Stimulated activated effector memory CD8-positive, alpha-beta T cell treated with anti-CD3 and anti-CD28 coated beads, Interleukin-12 subunit alpha, Interleukin-12 subunit beta, amount 100 ng/mL, for 72 hours (primary cell): ENCODE measurements at regions not wholly inside any gene's neighbourhood (a gene's known extent, or its start where the extent isn't known, plus 50 kb on each side); places are given as distances from the start of the nearest gene placed in this dataset.

ENCODE experiments used
- ATAC-seq: fragments of 150-1000 bp; cut with Tn5 transposase; 2 replicates; pipeline ENCODE4 v1.10.0; 2021
- DNase-seq, 2 donors: peaks; one replicate each; pipeline ENCODE4 v3.0.0; 2021 to 2022; ENCODE audit warnings: low spot score in 2 of 2
- H3K27ac Mint-ChIP-seq: one replicate; pipeline ENCODE4 v1.8.0; 2022; ENCODE audit warnings: mild to moderate bottlenecking, mixed read lengths
- H3K36me3 Mint-ChIP-seq: one replicate; pipeline ENCODE4 v1.8.0; 2022; ENCODE audit warnings: mild to moderate bottlenecking, mixed read lengths
- H3K4me1 Mint-ChIP-seq: one replicate; pipeline ENCODE4 v1.8.0; 2022; ENCODE audit warnings: mixed read lengths
- H3K4me3 Mint-ChIP-seq: one replicate; pipeline ENCODE4 v1.8.0; 2022; ENCODE audit warnings: mild to moderate bottlenecking, mixed read lengths
- H3K9me3 Mint-ChIP-seq: one replicate; pipeline ENCODE4 v1.8.0; 2022; ENCODE audit warnings: mixed read lengths

DNA sequence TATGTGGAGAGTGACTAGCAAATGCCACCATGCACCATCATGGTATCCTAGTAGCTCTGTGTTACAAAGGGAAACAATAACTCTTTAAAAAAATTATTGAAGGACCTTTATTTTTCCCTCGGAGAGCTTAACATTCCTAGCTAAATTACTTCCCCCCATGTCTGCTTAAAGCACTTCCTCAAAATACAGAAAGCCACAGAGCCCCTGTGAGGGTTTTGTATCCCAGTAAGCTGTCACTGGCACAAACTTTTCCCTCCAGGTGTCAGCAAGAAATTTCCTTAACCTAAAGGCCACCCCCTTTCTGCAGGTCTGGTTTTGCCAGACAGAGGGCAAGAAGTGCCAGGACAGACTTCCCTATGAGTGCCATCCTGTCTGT, 340.0 kb upstream of the PRDM1 start:
- DNase-seq (no peak), ATAC-seq (no peak)
- Mint-ChIP-seq H3K9me3 (no peaks in the 10 kb centered on the region), H3K27ac (no peak overlapping the region), H3K4me3 (no peak overlapping the region), H3K36me3 (no peaks in the 10 kb centered on the region), H3K4me1 (peaks cover 22% of the 10 kb centered on the region)

DNA sequence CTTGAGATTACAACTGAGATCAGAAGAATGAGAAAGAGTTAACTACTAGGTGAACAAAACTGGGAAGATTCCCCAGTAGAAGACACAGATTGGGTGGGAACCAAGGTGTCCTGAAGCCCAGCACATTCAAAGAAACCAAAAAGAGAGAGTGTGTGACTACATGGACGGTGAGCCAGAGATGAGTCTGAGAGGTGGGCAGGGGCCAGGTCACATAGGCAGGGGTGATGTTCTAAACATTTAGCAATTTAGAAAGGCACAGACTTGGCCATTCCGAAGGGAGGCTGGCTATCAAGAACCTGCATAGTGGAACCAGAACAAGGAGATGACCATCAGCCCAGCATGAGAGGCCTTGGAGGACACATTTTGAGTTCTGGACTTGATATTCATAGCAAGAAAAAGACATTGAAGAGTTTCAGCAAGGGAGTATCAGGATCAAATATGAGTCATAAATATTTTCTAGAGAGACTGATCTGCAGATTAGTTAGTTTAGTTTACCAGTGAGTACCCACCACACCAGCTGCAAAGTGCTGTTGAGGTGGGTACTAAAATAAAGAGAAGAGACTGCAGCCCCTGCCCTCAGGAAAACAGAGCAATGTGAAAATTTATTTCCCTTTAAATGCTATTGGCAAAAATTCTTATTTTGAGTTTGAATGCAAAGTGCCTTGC, 340.5 kb upstream of the PRDM1 start:
- H3K9me3 Mint-ChIP-seq, result no peaks in the 10 kb centered on the region
- DNase-seq (peak in 1 of 2 donors; percentile 58), ATAC-seq (peak; percentile 73)
- no peaks in the 10 kb centered on the region for H3K36me3 Mint-ChIP-seq
- peaks cover 22% of the 10 kb centered on the region for H3K4me1 Mint-ChIP-seq
- H3K27ac Mint-ChIP-seq, result no peak overlapping the region
- peak overlapping the region; percentile 0 for H3K4me3 Mint-ChIP-seq

DNA sequence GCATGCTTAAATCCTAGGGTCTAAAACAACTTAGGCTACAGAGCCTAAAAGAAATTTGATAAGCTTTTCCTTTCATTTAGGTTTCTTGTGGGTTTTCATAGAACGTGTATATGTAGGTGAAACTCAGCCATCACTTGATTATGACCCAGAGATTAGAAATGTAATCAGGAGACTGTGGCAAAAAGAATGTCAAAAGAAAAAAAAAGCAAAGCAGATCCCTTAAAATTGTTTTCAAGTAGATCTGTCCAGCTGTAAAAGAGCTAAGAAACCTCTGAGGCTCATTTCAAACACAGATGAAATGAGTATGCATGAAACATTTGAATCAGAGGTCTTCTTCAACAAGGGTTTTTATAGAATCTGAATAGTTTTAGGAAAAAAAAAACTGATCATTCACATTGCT, 341.3 kb upstream of the PRDM1 start:
- peaks cover 22% of the 10 kb centered on the region for H3K4me1 Mint-ChIP-seq
- H3K4me3 Mint-ChIP-seq, result peak overlapping the region; percentile 0
- peak; percentile 66 for ATAC-seq
- DNase-seq, result no peak
- no peaks in the 10 kb centered on the region for H3K36me3 Mint-ChIP-seq
- no peak overlapping the region for H3K27ac Mint-ChIP-seq
- H3K9me3 Mint-ChIP-seq, result no peaks in the 10 kb centered on the region

DNA sequence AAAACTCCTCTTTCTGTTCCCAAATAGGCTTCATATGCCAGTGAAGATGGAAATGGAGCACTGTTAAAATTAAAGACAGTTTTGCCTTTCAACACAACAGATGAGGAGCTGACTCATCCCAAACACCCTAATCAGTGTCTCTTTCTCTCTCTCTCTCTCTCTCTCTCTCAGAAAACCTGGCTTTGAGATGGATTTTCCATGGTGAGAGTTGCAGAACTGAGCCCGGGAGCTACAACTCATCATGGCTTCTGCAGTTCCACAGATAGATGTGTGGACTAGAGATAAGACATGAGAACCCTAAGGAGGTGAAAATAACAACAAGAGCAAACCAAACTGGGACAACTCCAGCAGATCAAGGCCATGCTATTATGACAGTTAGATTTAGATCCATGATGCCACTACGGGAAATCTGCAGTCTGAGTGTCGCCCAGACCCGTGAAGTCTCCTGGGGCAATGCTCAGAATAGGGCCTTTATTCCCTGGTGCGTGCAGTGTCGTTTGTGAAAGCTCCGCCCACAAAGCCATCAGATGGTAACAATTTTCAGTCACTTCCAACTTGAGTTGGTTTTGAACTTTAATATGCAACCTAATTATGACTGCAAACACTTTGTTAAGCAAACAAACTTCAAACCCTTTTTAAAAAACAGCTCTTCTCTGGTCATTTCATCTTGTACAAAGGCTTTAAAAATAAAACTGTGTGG, 338.2 kb upstream of the PREP start:
- H3K9me3 Mint-ChIP-seq, result no peaks in the 10 kb centered on the region
- H3K27ac Mint-ChIP-seq, result no peak overlapping the region
- peaks cover 24% of the 10 kb centered on the region for H3K4me1 Mint-ChIP-seq
- no peak overlapping the region for H3K4me3 Mint-ChIP-seq
- no peak for ATAC-seq
- no peaks in the 10 kb centered on the region for H3K36me3 Mint-ChIP-seq
- no peak for DNase-seq

DNA sequence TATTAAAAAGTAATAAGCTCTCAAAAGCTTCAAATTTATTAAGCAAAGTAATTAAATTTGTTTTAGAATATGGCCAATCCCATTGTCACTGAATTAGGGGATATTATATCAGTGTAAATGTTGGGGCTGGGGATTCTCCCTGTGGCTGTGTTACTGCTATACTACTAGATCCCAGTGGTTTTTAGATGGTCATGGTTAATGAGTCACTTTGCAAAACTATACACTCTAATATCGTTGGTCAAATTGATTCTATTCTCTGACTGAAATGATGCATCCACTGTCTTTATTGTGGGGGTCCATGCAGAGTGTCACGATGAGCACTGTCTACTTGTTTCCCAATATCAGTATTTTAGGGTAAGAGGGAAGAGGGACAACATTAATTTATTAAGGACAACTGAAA, 336.9 kb upstream of the PREP start:
- peak; percentile 55 for ATAC-seq
- Mint-ChIP-seq H3K36me3 (no peaks in the 10 kb centered on the region), H3K4me3 (no peak overlapping the region), H3K9me3 (no peaks in the 10 kb centered on the region), H3K4me1 (peaks cover 15% of the 10 kb centered on the region), H3K27ac (no peak overlapping the region)
- DNase-seq, result no peak

DNA sequence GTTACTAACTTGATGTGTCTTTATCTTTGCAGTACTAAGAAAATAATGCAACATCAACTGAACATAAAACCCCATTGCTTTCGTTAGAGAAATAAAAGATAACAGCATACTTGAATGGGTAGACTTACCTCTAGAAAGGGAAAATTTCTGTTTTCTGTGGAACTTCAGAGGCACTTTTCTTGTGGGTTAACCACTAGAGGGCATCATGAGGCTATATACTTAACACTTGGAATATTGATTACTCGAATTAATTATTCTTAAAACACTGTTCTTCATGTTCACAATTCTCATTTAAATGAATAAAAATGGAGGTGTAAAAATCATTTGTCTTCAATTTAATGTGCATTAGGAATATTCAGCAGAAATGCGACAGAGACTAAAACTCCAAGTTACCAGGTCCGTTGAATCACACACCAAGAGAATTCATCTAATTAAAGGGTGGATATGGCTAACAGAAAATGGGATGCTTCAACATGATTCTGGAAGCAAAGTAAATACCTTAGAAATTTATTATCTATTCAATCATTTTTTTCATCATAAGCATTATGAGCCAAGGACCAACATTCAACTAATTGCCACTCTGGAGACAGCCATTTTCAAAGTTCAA, 330.8 kb upstream of the PREP start:
- no peak for ATAC-seq
- no peak overlapping the region for H3K27ac Mint-ChIP-seq
- H3K9me3 Mint-ChIP-seq, result no peaks in the 10 kb centered on the region
- no peaks in the 10 kb centered on the region for H3K36me3 Mint-ChIP-seq
- DNase-seq, result no peak
- no peak overlapping the region for H3K4me3 Mint-ChIP-seq
- H3K4me1 Mint-ChIP-seq, result peaks cover 17% of the 10 kb centered on the region

DNA sequence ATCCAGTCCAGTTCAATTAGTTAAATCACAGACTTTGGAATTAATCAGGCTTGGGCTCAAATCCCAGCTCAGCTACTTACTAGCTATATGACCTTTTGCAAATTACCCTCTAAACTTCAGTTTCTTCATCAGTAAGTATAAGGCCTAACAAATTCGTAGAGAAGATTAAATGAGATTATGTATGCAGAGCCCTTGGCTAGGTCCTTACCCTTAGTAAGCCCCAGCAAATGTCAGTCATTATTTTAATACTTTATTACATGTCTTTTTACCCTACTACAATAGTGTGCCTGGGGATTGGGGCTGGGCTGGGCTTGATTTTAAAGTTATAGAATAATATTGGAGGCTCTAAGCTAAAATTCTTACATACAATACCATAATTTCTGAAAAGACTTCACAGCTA, 326.1 kb upstream of the PREP start:
- Mint-ChIP-seq H3K4me3 (no peak overlapping the region), H3K4me1 (peaks cover 12% of the 10 kb centered on the region), H3K9me3 (no peaks in the 10 kb centered on the region), H3K36me3 (no peaks in the 10 kb centered on the region), H3K27ac (no peak overlapping the region)
- DNase-seq, result no peak
- ATAC-seq, result no peak

DNA sequence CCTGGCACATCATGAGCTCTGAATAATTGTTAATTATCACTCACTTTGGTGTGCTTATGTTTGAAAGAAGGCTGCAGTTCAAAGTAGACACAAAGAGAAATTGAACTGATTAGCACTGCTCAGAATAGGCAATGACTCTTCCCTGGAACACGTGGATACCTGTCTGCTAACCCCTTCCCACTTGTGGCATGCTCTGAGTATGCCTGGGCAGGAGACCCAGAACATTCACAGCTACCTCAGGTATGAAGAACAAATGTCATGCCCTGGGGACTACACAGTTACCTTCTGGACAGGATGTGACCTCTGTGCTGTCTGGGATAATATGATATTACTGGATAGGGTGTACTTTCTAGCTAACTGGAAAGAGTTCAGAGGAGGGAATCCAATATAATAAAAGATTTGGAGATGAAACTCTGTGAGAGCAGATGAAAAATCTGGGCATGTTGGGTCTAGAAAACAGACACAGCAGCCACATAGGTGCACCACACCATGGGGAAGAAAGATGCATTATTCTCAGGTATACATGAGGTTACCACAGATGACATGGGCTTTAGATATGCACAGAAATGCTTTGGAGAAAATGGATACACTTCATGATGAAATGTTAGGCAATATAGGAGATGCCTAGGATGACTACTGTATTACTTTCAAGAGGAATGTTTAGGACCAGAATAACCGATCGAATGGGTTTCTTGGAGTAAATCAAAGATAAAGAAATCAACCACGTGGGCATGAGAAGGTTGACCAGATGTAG, 324.2 kb upstream of the PREP start:
- DNase-seq (no peak), ATAC-seq (no peak)
- Mint-ChIP-seq H3K9me3 (no peaks in the 10 kb centered on the region), H3K27ac (no peak overlapping the region), H3K36me3 (no peaks in the 10 kb centered on the region), H3K4me3 (no peak overlapping the region), H3K4me1 (peaks cover 12% of the 10 kb centered on the region)

DNA sequence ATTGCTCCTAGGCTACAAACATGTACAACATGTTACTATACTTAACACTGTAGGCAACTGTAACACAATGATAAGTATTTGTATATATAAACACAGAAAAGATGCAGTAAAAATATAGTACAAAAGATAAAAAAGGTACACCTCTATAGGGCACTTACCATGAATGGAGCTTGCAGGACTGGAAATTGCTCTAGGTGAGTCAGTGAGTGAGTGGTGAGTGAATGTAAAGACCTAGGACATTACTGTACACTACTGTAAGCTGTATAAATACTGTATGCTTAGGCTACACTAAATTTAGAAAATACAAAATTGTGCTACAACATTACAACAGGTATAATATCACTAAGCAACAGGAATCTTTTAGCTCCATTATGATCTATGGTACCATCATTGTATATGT, 312.0 kb upstream of the PREP start:
- DNase-seq, result no peak
- Mint-ChIP-seq H3K9me3 (peaks cover 16% of the 10 kb centered on the region), H3K4me1 (no peaks in the 10 kb centered on the region), H3K4me3 (no peak overlapping the region), H3K27ac (no peak overlapping the region), H3K36me3 (no peaks in the 10 kb centered on the region)
- ATAC-seq, result no peak

DNA sequence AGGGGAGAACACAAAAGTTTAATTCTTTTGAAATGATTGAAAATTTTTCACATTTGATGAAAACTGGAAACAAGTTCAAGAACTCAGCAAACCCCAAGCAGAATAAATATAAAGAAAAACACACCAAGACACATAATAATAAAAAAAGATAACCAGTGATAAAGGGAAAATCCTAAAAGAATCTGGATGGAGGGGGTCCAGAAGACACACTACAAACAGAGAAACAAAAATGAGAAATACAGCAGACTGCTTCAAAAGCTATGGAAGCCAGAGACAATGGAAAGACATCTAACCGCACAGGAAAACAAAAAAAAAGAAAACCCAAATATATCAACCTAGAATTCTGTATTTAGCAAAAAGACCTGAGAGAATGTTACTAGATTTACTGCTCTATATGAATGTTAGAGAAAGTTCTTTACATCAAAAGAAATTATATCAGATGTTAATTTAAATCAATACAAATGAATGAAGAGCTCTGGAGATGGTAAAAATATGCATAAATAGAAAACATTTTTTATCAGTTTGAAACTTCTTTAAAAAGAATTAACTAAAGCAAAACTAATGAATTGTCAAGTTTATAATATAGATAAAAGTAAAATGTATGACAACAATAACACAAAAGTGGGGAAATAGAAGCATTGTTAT, 310.7 kb upstream of the PREP start:
- H3K4me3 Mint-ChIP-seq, result no peak overlapping the region
- no peak for DNase-seq
- H3K36me3 Mint-ChIP-seq, result no peaks in the 10 kb centered on the region
- ATAC-seq, result no peak
- H3K9me3 Mint-ChIP-seq, result peaks cover 16% of the 10 kb centered on the region
- no peaks in the 10 kb centered on the region for H3K4me1 Mint-ChIP-seq
- H3K27ac Mint-ChIP-seq, result no peak overlapping the region

DNA sequence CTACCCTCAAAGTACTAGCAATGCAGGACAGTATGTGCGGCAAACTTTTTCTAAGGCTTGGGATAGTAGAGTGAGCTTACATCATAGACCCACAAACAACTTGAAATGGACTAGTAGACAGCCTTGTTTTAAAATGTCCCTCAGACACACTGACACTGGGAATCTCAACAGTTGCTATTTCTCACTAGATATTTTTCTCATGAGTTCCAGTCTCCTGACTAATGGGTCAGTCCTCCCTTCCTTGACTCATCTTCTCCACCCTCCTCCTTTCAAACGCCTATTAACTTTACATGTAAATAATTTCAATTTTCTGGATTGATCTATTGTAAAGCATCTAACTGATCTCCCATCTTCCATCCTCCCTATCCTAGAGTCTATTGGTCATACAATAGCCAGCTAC, 308.3 kb upstream of the PREP start:
- no peak overlapping the region for H3K4me3 Mint-ChIP-seq
- no peaks in the 10 kb centered on the region for H3K4me1 Mint-ChIP-seq
- no peaks in the 10 kb centered on the region for H3K36me3 Mint-ChIP-seq
- H3K27ac Mint-ChIP-seq, result no peak overlapping the region
- DNase-seq (no peak), ATAC-seq (no peak)
- H3K9me3 Mint-ChIP-seq, result peaks cover 16% of the 10 kb centered on the region

DNA sequence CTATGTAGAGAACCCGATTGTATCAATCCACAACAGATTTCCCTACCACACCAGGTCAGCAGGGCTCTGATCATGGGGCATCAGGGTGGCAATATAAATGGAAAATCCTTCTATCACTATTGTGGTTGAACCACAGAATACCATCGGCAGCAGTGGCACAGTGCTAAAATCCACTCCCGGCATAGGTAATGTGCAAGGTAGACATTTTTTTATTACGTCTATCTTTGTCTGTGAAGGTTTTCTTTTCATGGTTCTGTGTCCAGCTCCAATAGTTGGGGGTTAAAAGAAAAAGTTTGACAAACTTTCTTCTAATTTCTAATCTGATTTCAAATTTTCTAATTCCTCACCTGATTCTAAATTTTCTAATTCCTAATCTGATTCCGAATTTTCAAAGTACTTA, 302.7 kb upstream of the PREP start:
- H3K27ac Mint-ChIP-seq, result no peak overlapping the region
- H3K4me1 Mint-ChIP-seq, result no peaks in the 10 kb centered on the region
- no peak for ATAC-seq
- DNase-seq, result no peak
- no peak overlapping the region for H3K4me3 Mint-ChIP-seq
- H3K9me3 Mint-ChIP-seq, result no peaks in the 10 kb centered on the region
- no peaks in the 10 kb centered on the region for H3K36me3 Mint-ChIP-seq

DNA sequence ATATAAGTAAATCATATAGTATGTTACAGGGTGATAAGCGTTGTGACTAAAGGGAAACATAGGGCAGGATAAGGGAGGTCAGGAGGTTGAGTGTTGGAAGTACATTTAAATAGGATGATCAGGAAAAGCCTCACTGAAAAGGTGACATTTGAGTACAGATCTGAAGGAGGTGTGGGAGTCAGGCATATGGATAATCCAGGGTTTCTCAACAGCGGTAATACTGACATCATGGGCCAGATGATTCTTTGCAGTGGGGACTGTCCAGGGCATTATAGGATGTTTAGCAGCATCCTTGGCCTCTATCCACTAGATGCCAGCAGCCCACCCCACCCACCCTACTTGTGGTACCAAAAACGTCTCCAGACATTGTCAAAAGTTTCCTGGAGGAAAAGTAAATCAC, 292.6 kb upstream of the PREP start:
- Mint-ChIP-seq H3K4me1 (no peaks in the 10 kb centered on the region), H3K4me3 (no peak overlapping the region), H3K27ac (no peak overlapping the region), H3K9me3 (no peaks in the 10 kb centered on the region), H3K36me3 (no peaks in the 10 kb centered on the region)
- DNase-seq, result no peak
- ATAC-seq, result no peak

DNA sequence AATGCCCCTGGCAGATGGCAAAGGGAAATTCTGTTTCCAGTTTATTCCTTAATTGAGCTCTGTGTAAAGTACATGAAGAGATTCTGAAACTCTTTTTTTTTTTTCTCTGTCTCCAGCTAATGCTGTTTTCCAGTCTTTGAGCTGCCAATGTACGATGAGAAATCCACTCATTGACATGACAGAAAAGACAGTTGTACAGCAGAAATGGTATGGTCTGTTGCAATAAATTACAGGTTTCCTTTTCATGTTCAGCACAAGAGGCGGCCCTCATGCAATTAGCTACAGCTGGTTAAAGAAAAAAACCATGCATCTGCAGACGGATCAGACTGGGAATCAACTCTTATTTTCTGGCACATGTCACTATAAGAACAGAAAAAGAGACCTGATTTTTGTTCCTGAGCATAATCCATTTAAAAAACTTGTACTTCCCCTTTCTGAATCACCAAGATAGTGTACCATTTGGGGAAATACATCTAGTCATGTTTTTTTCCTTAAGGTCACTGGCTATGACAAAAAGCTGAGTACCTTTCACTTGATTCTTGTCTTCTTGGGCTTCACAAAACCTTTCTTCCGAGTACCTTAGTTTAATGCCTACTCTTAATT, 289.8 kb upstream of the PREP start:
- Mint-ChIP-seq H3K4me1 (no peaks in the 10 kb centered on the region), H3K4me3 (no peak overlapping the region), H3K9me3 (peaks cover 3% of the 10 kb centered on the region), H3K36me3 (no peaks in the 10 kb centered on the region), H3K27ac (no peak overlapping the region)
- no peak for ATAC-seq
- no peak for DNase-seq

DNA sequence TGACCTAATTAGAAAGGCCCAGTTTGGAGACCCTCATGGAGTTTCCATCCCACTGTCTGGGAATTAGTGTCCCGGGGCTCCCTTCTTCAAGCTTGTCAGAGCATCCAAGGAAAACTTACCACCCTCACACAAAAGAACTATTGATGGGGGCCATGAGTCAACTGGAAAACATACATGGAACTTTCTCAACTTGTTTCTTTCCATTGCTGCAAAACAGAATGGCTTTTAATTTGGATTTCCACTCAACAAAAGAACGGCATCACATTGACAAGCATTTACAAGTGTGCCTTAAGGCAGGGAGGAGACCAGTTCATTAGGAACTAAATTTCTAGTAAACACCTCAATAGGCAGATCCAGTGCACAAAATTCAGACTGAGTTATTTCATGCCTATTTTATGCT, 289.1 kb upstream of the PREP start:
- no peak for ATAC-seq
- DNase-seq, result no peak
- Mint-ChIP-seq H3K4me3 (no peak overlapping the region), H3K9me3 (peaks cover 9% of the 10 kb centered on the region), H3K4me1 (no peaks in the 10 kb centered on the region), H3K27ac (no peak overlapping the region), H3K36me3 (no peaks in the 10 kb centered on the region)
